Lung (tissue), 11 donors: ENCODE measurements at regions not wholly inside any gene's neighbourhood (a gene's known extent, or its start where the extent isn't known, plus 50 kb on each side); places are given as distances from the start of the nearest gene placed in this dataset.

Experiments used
- ATAC-seq: fragments of 200-7000 bp; cut with Tn5 transposase; one replicate; pipeline ENCODE4 v1.9.1; 2020; ENCODE audit warnings: moderate number of reproducible peaks; ENCODE audit not compliant: insufficient read depth, low FRiP score
- DNase-seq, 3 donors: peaks; one replicate each; pipeline ENCODE4 v3.0.0-alpha.2; 2013 to 2017
- H3K27ac ChIP-seq, 2 donors: one replicate each; pipeline ENCODE4 v1.5.1; 2013; ENCODE audit warnings: mild to moderate bottlenecking in 2 of 2, moderate library complexity in 2 of 2, control low read depth in 1 of 2, inconsistent platforms in 1 of 2, low read depth in 1 of 2, low read length in 1 of 2
- H3K27me3 ChIP-seq, 3 donors: one replicate each; pipeline ENCODE4 v1.5.1; 2013; ENCODE audit warnings: low read length in 2 of 3; ENCODE audit not compliant: control insufficient read depth in 3 of 3, insufficient read depth in 3 of 3
- H3K36me3 ChIP-seq, 4 donors: one replicate each; pipeline ENCODE4 v1.5.1; 2013; ENCODE audit warnings: low read length in 4 of 4, mild to moderate bottlenecking in 1 of 4, moderate library complexity in 1 of 4; ENCODE audit not compliant: control insufficient read depth in 4 of 4, insufficient read depth in 4 of 4
- H3K4me1 ChIP-seq, 5 donors: one replicate each; pipeline ENCODE4 v1.5.1; 2013; ENCODE audit warnings: low read length in 5 of 5, mild to moderate bottlenecking in 2 of 5, moderate library complexity in 1 of 5; ENCODE audit not compliant: control insufficient read depth in 5 of 5, insufficient read depth in 5 of 5
- H3K4me3 ChIP-seq: one replicate; pipeline ENCODE4 v1.5.1; 2013; ENCODE audit warnings: mild to moderate bottlenecking, control low read depth, moderate library complexity
- H3K9ac ChIP-seq, 2 donors: one replicate each; pipeline ENCODE4 v1.5.1; 2013; ENCODE audit warnings: low read length in 2 of 2, control low read depth in 1 of 2; ENCODE audit not compliant: insufficient read depth in 1 of 2
- H3K9me3 ChIP-seq, 4 donors: one replicate each; pipeline ENCODE4 v1.5.1; 2013; ENCODE audit warnings: low read length in 3 of 4, mild to moderate bottlenecking in 1 of 4, moderate library complexity in 1 of 4; ENCODE audit not compliant: control insufficient read depth in 4 of 4, insufficient read depth in 3 of 4
- CTCF ChIP-seq: IDR thresholded peaks from 2 replicates; pipeline ENCODE4 v1.5.1; 2012; ENCODE audit warnings: mild to moderate bottlenecking; ENCODE audit errors: control extremely low read depth, extremely low read depth
- WGBS, 2 donors: extraction: QIAGEN DNeasy Blood & Tissue Kit; methylation state at CpG; one replicate each; pipeline ENCODE4 v1.1.7; 2013; 5-methylcytosine and 5-hydroxymethylcytosine counted together
- donor health status: control.
- donor health status: control.
- donor health status: Bipolar disorder and iron deficiency.
- donor health status: healthy.
- donor health status: DM: yes; HTN: yes; CAD: no.

DNA sequence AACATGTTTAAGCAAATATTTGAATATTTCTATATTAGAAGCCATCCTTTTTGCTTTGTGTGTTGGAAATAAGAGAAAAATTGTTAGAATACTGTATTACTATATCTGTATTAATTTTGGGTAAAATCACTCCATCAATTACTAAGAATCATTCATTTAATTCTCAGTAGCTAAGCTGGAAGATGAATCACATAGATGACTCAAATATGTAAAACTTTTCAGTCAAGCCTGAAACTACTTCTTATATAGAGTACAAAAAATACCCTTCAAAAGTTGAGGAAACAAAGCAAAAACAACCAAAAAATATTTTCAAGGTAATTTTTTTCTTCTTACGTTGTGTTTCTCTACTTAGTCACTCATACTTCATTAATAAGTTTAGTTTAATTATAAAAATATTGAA is 205.7 kb upstream of the ROBO1 start:
- WGBS, 2 donors, result 87 to 91% methylated on average over 1 of the region's 1 CpG
- no peaks in the 10 kb centered on the region for H3K36me3 ChIP-seq
- H3K27me3 ChIP-seq, result no peaks in the 10 kb centered on the region
- no peak overlapping the region for H3K9ac ChIP-seq
- H3K4me3 ChIP-seq, result no peak overlapping the region
- peaks cover 0 to 4% (median 0%) of the 10 kb centered on the region in 5 donors for H3K4me1 ChIP-seq
- TF ChIP-seq CTCF, result no peak
- DNase-seq (no peak), ATAC-seq (no peak)
- H3K27ac ChIP-seq, result no peak overlapping the region
- no peaks in the 10 kb centered on the region for H3K9me3 ChIP-seq

DNA sequence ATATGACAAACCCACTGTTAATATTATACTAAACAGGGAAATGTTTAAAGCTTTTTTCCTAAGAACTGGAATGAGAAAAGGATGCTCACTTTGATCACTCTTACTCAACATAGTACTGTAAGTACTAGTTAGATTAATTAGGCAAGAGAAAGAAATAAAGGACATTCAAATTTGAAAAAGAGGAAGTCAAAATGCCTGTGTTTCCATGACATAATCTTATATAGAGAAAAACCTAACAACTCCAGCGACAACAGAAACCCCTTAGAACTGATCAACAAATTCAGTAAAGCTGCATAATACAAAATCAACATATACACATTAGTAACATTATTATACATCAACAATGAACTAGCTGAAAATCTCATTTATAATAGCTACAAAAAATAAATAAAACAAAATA is 200.6 kb upstream of the ROBO1 start:
- no peak overlapping the region for H3K4me3 ChIP-seq
- no peak for TF ChIP-seq CTCF
- H3K9ac ChIP-seq, result no peak overlapping the region
- no peak overlapping the region for H3K27ac ChIP-seq
- 43 to 50% methylated on average over 1 of the region's 1 CpG for WGBS, 2 donors
- peaks cover 0 to 4% (median 0%) of the 10 kb centered on the region in 5 donors for H3K4me1 ChIP-seq
- DNase-seq (no peak), ATAC-seq (no peak)
- no peaks in the 10 kb centered on the region for H3K27me3 ChIP-seq
- H3K9me3 ChIP-seq, result no peaks in the 10 kb centered on the region
- H3K36me3 ChIP-seq, result no peaks in the 10 kb centered on the region

DNA sequence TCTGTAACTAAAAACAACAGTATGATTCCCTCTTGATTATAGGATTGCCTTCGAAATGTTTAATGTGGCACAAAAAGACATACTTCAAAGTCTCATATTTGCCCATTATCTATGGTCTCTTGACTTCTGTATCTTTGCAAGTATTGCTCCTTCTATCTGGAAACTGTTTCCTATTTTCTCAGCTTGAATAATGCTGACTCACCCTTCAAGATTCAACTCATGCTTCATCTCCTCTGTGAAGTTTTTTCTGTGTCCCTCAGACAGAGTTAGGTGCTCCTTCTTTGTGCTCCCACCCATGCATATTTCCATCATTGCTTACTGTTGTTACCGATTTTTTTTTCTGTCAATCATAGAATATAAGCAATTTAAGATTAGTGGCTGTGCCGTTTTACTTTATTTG is 192.8 kb upstream of the ROBO1 start:
- Histone ChIP-seq H3K4me1 (no peaks in the 10 kb centered on the region), H3K4me3 (no peak overlapping the region), H3K36me3 (no peaks in the 10 kb centered on the region), H3K9me3 (no peaks in the 10 kb centered on the region), H3K9ac (no peak overlapping the region), H3K27me3 (no peaks in the 10 kb centered on the region), H3K27ac (no peak overlapping the region)
- TF ChIP-seq CTCF, result no peak
- 71 to 87% methylated on average over 3 of the region's 3 CpGs for WGBS, 2 donors
- DNase-seq (no peak), ATAC-seq (no peak)

- Histone ChIP-seq H3K36me3 (no peaks in the 10 kb centered on the region), H3K4me1 (no peaks in the 10 kb centered on the region), H3K9me3 (peaks cover 0 to 2% (median 0%) of the 10 kb centered on the region in 4 donors), H3K4me3 (no peak overlapping the region), H3K27me3 (no peaks in the 10 kb centered on the region), H3K27ac (no peak overlapping the region), H3K9ac (no peak overlapping the region)
- DNase-seq, result no peak
- WGBS, 2 donors, result 85 to 86% methylated on average over 6 of the region's 6 CpGs
- TF ChIP-seq CTCF, result no peak
- no peak for ATAC-seq
Observed at GRCh38 chr3:79957066-79957465, 189.3 kb upstream of the ROBO1 start.
